NCI-H146 (cell line): ENCODE measurements at regions not wholly inside any gene's neighbourhood (a gene's known extent, or its start where the extent isn't known, plus 50 kb on each side); places are given as distances from the start of the nearest gene placed in this dataset.

Experiments used
- DNase-seq: peaks from one replicate; lab custom pipeline; 2025; lab: John Stamatoyannopoulos, UW

DNA sequence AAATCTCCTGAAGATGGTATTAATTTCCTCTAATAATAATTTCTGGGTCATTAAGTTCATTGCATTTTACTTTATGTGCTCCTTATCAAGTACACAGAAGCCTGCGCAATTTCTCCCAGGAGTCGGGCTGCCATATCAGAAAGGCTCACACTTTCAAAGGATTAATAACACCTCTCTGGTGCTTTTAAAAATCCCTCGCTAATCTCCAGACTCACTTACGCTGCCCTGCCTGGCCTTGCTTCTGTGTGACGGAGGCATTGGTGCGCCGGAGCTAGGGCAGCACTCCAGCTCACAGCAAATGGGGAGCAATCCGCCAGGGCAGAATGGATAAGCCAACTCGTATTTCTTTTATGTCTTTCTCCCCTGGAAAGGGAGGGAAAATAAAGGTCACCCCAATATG, 300.8 kb downstream of the EFNB2 start:
- no peak for DNase-seq

DNA sequence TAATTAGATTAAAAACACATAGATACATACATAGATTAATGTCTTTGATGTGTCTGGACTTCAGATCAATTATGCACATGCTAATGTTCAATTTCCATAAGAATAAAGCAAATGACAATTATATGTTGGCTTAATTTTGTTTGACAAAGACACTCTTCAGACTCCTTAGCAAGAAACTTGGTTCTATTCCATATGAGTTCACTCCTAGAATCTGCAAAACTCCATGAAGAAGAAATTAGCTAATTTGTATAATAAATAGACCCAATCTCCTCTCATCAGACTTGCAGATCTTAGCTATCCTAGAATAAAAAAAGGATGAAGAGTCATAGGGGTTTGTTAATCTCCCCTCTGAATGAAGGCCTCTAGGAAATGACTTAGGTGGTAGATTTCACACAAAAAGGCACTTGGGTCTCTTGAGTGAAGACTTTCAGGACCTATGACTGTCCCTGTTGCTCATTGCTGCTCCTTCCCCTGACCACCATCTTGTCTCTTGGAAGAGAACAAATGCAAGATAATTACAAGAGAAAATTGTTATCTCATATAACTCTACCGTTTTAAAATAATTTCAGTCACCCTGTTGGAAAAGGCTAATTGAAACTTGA, 302.2 kb downstream of the EFNB2 start:
- no peak for DNase-seq

GRCh38 chr13:106232681-106233080, 302.8 kb downstream of the EFNB2 start:
- DNase-seq = no peak

- DNase-seq = no peak
Measured at GRCh38 chr13:106230450-106230849, 305.0 kb downstream of the EFNB2 start.

DNA sequence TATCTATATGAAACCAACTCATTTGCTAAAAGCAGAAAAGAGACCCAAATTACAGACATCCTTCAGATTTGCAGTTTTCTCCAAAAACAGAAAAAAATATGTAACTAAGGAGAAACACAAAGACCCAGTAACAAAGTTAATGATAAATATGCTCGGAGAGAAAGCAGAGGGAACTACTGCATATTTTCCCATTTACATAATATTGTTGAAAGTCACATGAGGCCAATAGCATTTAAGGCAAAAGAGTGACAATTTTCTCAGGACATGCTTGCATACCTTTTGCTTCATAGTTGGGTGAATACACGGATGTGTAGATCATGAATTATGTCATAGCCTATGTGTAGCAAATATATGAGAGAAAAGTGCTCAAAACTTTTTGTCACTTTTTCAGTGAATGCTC, 310.3 kb downstream of the EFNB2 start:
- no peak for DNase-seq

- no peak for DNase-seq
Measured at GRCh38 chr13:106220211-106220610, 315.3 kb downstream of the EFNB2 start.

DNA sequence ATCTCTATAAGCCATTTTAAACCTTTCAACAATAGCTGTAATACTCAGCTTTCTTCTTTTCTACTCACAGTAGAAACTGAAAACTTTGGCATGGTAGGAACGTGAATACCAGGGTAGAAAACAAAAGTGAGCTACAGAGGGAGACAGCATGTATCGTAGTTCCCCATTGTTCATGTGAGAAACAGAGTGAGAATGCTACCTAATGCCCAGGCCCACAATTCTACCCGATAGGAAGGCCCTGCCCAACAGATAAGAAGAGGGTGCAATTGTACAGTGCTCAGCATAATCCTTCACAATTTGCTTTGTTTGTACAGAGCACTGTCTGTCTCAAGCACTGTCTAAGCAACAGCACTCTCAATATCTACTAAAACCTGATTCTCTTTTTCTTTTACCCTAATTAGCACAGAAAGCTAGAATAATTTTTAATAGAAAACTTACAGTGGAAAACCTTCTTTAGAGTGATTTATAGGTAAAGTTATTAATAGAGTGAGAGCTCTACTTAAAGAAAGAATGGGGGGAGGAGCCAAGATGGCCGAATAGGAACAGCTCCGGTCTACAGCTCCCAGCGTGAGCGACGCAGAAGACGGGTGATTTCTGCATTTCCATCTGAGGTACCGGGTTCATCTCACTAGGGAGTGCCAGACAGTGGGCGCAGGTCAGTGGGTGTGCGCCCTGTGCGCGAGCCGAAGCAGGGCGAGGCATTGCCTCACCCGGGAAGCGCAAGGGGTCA, 322.3 kb downstream of the EFNB2 start:
- DNase-seq = no peak

DNA sequence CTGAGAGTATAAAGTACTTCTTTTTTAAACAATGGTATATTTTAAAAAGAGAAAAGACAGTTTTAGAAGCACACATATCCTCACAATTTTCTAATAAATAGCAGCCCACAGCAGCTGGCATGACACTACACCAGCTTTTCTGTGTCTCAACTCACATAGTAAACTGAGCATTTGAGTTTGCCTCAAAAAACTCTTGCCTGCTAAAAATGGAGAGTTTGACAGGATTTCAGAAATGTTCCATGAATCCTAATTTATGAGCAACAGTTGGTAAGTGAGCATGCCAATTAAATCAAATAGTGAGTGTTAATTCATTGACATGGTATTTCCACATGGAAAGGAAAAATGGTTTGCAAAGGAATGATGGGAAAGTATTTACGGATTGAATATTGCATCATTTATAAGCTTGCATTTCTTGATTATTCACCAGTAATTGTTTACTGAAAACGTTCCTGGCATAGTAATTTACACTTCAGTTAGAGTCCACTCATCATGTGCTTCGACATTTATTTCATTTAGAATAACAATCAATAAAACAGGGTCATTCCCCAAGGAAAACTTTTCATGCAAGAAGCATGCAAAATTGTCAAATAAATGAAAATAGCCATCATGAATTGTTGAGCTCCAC, 323.0 kb downstream of the EFNB2 start:
- DNase-seq = no peak

DNA sequence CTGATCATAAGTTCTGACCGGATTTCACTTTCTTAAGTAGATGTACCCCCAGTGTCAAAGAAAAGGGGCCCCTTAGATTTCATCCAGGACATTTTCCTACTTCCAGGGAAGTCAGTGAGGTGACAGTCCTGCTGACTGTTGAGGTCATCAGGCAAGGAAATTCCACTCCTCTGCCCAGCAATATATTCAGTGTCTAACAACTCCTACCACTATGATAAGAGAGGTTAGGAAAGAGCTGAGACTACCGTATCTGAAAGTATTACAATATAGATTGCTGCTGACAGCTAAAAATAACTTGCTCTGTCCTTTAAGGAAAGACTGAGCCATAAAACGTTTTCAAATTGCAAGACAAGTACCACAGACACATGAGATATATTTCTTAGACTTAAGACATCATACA, 325.1 kb downstream of the EFNB2 start:
- no peak for DNase-seq

GRCh38 chr13:106205871-106206270, 329.6 kb downstream of the EFNB2 start:
- no peak for DNase-seq

DNA sequence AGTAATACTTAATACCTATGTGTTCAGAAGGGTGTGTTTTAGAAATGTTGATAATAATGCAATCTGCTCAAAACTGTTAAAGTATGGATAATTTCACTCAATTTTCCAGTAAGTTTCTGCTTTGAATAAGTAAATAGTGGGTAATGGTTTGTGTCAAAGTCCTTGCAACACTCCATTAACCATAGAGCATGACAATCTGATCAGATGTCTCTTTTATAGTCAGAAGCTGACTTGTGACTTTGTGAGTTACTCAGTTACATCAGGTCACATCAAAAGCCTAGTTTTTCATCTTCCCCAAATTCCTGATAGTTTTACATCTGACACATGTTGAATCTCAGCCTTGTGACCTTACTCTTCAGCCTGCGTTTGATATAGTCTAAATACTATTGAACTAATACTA, 338.0 kb downstream of the EFNB2 start:
- no peak for DNase-seq

DNA sequence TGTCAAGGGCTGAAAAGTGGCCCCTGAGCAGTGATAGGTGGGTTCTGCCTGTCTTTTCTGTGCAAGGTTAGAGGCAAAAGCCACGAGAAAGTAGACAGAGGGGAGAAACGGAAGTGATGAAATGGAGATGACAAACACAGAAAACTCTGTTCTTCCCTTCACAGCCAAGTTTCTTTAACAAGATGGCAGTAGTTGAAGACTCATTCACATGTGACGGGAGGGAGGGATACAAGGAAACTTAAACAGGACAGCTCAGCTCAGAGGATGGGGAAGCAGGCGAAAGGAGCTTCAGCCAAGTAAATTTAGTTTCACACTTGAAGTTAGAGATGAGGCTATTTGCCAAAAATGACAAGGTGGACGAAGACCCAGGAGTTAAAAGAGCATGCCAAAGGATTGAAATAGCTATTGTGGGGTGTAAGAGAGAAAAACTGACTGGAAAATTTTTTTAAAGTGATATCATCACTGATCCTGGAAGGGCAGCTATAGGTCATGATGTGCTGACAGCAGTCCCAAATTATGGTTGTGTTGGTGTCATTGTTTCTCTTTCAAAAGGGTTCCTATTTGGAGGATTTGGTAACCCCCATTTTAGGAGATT, 347.9 kb downstream of the EFNB2 start:
- no peak for DNase-seq

- no peak for DNase-seq
Measured at GRCh38 chr13:106187101-106187500, 348.4 kb downstream of the EFNB2 start.

GRCh38 chr13:106186366-106187030, 349.0 kb downstream of the EFNB2 start:
- no peak for DNase-seq

GRCh38 chr13:106184790-106185189, 350.7 kb downstream of the EFNB2 start:
- no peak for DNase-seq

DNA sequence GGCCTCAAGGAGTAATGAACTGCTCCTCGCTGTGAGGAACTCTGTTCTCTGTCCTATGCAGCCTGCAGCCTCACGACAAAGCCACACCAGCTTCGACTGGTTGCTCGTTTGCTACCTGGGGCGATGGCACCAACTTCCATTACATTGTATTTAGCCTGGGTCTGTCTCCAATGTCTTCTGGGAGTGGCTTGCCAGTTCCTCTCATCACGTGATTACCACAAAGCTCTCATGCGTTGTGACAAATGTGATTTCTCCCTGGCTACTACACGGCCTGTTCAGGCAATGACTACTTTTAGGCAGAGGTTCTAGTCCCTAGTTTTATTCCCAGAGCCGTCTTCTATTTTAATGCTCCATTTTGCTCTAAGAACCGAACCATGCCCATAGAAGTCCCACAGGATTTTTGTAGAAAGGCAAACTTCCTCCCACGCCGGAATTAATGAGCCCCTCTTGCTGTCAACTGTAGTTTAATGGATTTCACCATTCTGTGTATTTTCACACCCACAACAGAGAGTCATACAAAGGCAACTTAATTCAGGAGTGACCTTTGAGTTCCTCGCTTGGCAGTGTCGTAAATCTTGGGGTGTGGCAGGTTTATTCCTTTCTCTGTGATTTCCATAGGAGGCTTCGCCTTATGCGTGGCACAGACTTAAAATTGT, 351.9 kb downstream of the EFNB2 start:
- DNase-seq = no peak

- DNase-seq = no peak
Measured at GRCh38 chr13:106182404-106182803, 353.1 kb downstream of the EFNB2 start.

- DNase-seq = no peak
Measured at GRCh38 chr13:106178816-106179215, 356.6 kb downstream of the EFNB2 start.

GRCh38 chr13:106177146-106177545, 358.3 kb downstream of the EFNB2 start:
- DNase-seq = no peak

- no peak for DNase-seq
Measured at GRCh38 chr13:106176117-106176516, 359.3 kb downstream of the EFNB2 start.

DNA sequence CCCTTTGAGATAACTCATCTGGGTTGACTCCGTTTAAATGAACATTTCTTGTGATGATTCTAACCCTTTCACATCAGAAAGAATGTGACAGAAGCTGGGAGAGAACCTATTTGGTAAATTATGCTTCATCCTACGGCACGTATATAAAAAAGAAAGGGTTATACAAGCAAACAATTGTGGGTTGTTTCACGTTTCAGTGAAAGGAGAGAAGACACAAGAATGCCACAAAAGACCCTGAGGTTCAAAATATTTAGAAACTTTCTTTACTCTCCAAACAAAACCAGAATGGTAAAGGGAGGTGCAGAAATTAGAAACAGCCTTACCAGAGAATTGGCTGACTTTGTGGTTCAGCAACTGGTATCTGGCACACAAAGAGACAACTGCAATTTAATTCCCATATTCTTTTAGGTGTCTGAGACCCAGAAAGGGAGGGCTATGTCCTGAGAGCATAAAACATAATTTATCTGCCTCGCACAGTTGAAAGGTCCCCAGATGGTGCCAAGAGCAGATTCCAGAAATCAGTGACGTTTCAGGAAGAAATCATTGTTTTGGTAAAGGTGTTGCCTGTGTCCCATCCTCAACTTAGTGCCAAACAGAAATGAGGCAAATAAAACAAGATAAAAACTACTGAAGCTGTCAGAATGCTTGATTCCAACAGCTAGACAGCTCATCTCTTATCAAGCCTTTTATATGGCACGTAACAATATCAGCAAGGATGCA, 361.4 kb downstream of the EFNB2 start:
- no peak for DNase-seq
